ENCODE measurements at regions not wholly inside any gene's neighbourhood (a gene's known extent, or its start where the extent isn't known, plus 50 kb on each side); places are given as distances from the start of the nearest gene placed in this dataset.

DNA sequence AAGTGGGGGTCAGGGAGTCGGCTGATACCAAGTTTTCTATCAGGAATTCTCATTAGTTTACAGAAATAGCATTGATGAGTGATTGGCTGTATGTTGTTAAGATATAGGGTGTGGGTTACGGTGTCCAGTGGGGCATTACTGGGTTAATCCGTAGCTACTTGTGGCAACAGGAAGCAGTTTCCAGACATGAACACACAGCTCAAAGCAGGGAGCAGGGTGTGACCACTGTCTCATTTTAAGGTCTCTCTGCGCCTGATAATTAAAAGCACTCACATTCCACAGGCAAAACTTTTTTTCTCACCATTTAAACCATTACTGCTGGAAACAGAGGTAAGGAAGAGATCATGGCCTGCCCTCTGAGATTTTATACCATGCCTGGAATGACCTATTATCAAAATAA, 114.9 kb downstream of the SIK1 start:
- TF ChIP-seq POLR2A (IDR thresholded peaks at IDR 0.05; ENCODE audit: low read length) = no peak
- no peak for TF ChIP-seq GATA1 (IDR thresholded peaks at IDR 0.05; ENCODE audit: low read depth, low read length)
